Peyer's patch (tissue), 4 donors: ENCODE measurements at regions not wholly inside any gene's neighbourhood (a gene's known extent, or its start where the extent isn't known, plus 50 kb on each side); places are given as distances from the start of the nearest gene placed in this dataset.

Source experiments
- CTCF ChIP-seq, 6 experiments: fragments of 450-650 bp in 4 of 6; fragments of 200-600 bp in 2 of 6; sonication (generic) in 1 of 6; IDR thresholded peaks; one replicate each; pipeline ENCODE4 v1.5.1; 2017 to 2019; ENCODE audit warnings: antibody characterized with exemption in 6 of 6, mild to moderate bottlenecking in 3 of 6, moderate library complexity in 1 of 6
- POLR2A ChIP-seq, 2 donors: fragments of 450-650 bp; IDR thresholded peaks; one replicate each; pipeline ENCODE4 v1.5.1; 2017; ENCODE audit warnings: antibody characterized with exemption in 2 of 2, mild to moderate bottlenecking in 2 of 2, moderate library complexity in 2 of 2

DNA sequence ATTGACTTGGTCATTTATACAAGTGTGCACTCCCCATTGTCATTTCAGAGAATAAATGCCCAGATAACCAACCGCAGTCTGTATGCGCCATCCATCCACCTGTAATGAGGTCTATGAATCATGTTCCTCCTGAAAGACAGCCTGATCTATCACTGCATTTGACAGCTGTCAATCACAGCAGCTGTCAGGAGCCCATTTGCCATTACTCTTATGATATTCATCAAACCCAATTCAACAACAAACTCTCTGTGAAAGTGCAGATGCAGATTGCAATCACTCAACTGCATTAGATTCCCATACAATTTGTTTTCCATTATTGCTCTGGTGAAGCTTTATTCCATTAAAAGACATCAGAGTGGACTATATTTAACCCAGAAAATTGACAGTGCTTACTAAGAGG is 586.9 kb upstream of the KIRREL3 start:
- TF ChIP-seq CTCF (IDR thresholded peaks at IDR 0.05) (no peak), POLR2A (IDR thresholded peaks at IDR 0.05) (no peak)
